Lower lobe of right lung (tissue), 2 donors: ENCODE measurements at regions not wholly inside any gene's neighbourhood (a gene's known extent, or its start where the extent isn't known, plus 50 kb on each side); places are given as distances from the start of the nearest gene placed in this dataset.
"Not testable (repeated sequence)": the region's sequence is repeated elsewhere in the genome, so short reads cannot be mapped to it uniquely, and the experiment has no call there.

Experiments used
- ATAC-seq, 2 donors: fragments of 200-7000 bp; cut with Tn5 transposase; one replicate each; pipeline ENCODE4 v1.9.1; 2020 to 2022; ENCODE audit warnings: mild to moderate bottlenecking in 2 of 2, moderate library complexity in 2 of 2
- DNase-seq: peaks from one replicate; pipeline ENCODE4 v3.0.0-alpha.2; 2020
- H3K27ac ChIP-seq: fragments of 200-600 bp; one replicate; pipeline ENCODE4 v1.8.0; 2022
- H3K27me3 ChIP-seq: fragments of 200-600 bp; one replicate; pipeline ENCODE4 v1.8.0; 2022; ENCODE audit warnings: low read depth
- H3K36me3 ChIP-seq: fragments of 200-600 bp; one replicate; pipeline ENCODE4 v1.8.0; 2022; ENCODE audit warnings: mild to moderate bottlenecking
- H3K4me1 ChIP-seq: fragments of 200-600 bp; one replicate; pipeline ENCODE4 v1.8.0; 2022
- H3K4me3 ChIP-seq: fragments of 200-600 bp; one replicate; pipeline ENCODE4 v1.8.0; 2022; ENCODE audit warnings: mild to moderate bottlenecking
- H3K9me3 ChIP-seq: fragments of 200-600 bp; one replicate; pipeline ENCODE4 v1.8.0; 2022
- CTCF ChIP-seq: fragments of 200-600 bp; IDR thresholded peaks from one replicate; pipeline ENCODE4 v1.8.0; 2022; ENCODE audit warnings: antibody characterized with exemption, mild to moderate bottlenecking
- intact Hi-C: fragments of 100-400 bp; cut with DNase I; formaldehyde crosslinking; loops from one replicate; pipeline ENCODE4 v1.11.0; 2022
- donor health status: DM: no; HTN: yes; CAD: no; lungs with severe emphysema.

- Histone ChIP-seq H3K36me3 (no peaks in the 10 kb centered on the region), H3K4me3 (no peak overlapping the region), H3K27me3 (no peaks in the 10 kb centered on the region), H3K4me1 (no peaks in the 10 kb centered on the region), H3K27ac (no peak overlapping the region), H3K9me3 (no peaks in the 10 kb centered on the region)
- intact Hi-C loops = no loop called here
- ATAC-seq (no peak), DNase-seq (no peak)
- TF ChIP-seq CTCF = no peak
These were observed 237.6 kb upstream of the MME start for GRCh38 chr3:154842536-154842935.

- H3K4me3 ChIP-seq = no peak overlapping the region
- no peaks in the 10 kb centered on the region for H3K4me1 ChIP-seq
- no peak overlapping the region for H3K27ac ChIP-seq
- no peaks in the 10 kb centered on the region for H3K27me3 ChIP-seq
- no peak for TF ChIP-seq CTCF
- no peaks in the 10 kb centered on the region for H3K36me3 ChIP-seq
- DNase-seq = no peak
- no peaks in the 10 kb centered on the region for H3K9me3 ChIP-seq
- ATAC-seq = no peak
- intact Hi-C loops = no loop called here
These were observed 244.5 kb upstream of the MME start for GRCh38 chr3:154835639-154836038.

- DNase-seq, H3K9me3 ChIP-seq, H3K36me3 ChIP-seq, ATAC-seq, H3K4me3 ChIP-seq, intact Hi-C loops, H3K4me1 ChIP-seq, H3K27ac ChIP-seq, H3K27me3 ChIP-seq: not testable (repeated sequence)
These were observed 245.3 kb upstream of the MME start for GRCh38 chr3:154834831-154835230.

- no peak for TF ChIP-seq CTCF
- no peak for DNase-seq
- intact Hi-C loops = no loop called here
These were observed 250.2 kb upstream of the MME start for GRCh38 chr3:154829929-154830328.

GRCh38 chr3:154819491-154819890 lies 260.6 kb upstream of the MME start:
- Histone ChIP-seq H3K4me1 (no peaks in the 10 kb centered on the region), H3K27me3 (no peaks in the 10 kb centered on the region), H3K9me3 (peaks cover 5% of the 10 kb centered on the region), H3K36me3 (no peaks in the 10 kb centered on the region), H3K4me3 (no peak overlapping the region), H3K27ac (no peak overlapping the region)
- no peak for ATAC-seq
- DNase-seq = no peak
- intact Hi-C loops = no loop called here
- no peak for TF ChIP-seq CTCF

More at GRCh38 chr3:154829929-154830328, 250.2 kb upstream of the MME start:
- Histone ChIP-seq H3K27ac (no peak overlapping the region), H3K4me3 (no peak overlapping the region), H3K27me3 (no peaks in the 10 kb centered on the region), H3K4me1 (no peaks in the 10 kb centered on the region), H3K36me3 (no peaks in the 10 kb centered on the region), H3K9me3 (no peaks in the 10 kb centered on the region)
- no peak for ATAC-seq

- DNase-seq (no peak), ATAC-seq (no peak)
- intact Hi-C loops = no loop called here
- TF ChIP-seq CTCF = no peak
- Histone ChIP-seq H3K27me3 (no peaks in the 10 kb centered on the region), H3K4me1 (no peaks in the 10 kb centered on the region), H3K9me3 (peaks cover 5% of the 10 kb centered on the region), H3K4me3 (no peak overlapping the region), H3K36me3 (no peaks in the 10 kb centered on the region), H3K27ac (no peak overlapping the region)
These were observed 261.4 kb upstream of the MME start for GRCh38 chr3:154818676-154819255.

- ATAC-seq, H3K36me3 ChIP-seq, DNase-seq, H3K27me3 ChIP-seq, H3K9me3 ChIP-seq, H3K4me3 ChIP-seq, intact Hi-C loops, H3K4me1 ChIP-seq, H3K27ac ChIP-seq: not testable (repeated sequence)
These were observed 270.1 kb upstream of the MME start for GRCh38 chr3:154810017-154810416.
